ENCODE measurements at regions not wholly inside any gene's neighbourhood (a gene's known extent, or its start where the extent isn't known, plus 50 kb on each side); places are given as distances from the start of the nearest gene placed in this dataset.
A peak's percentile ranks its signal among the peaks of the same experiment; 100 is the strongest.

DNA sequence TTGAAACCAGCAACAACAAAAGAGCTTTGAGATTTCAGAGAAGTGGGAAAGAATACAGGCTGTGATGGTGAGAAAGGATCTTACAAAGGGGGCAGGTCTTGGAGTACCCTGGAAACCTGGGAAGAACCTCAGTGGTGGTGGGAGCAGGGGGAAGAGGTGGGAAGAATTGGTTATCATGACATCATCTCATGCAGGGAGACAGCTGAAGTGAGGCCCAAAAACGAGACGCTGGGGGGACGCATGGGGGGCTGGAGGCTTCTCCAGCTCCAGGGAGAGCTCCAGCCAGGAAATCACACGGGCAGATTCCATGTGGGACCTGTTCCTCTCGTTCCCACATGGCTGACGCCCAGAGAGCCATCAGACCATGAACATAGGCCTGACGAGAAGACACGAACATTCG is 177.3 kb upstream of the RNF32 start:
- H3K9me3 Mint-ChIP-seq: no peaks in the 10 kb centered on the region
- H3K27me3 Mint-ChIP-seq (ENCODE audit: low read depth in 2 of 2): peaks cover 7% of the 10 kb centered on the region in 2 donors

DNA sequence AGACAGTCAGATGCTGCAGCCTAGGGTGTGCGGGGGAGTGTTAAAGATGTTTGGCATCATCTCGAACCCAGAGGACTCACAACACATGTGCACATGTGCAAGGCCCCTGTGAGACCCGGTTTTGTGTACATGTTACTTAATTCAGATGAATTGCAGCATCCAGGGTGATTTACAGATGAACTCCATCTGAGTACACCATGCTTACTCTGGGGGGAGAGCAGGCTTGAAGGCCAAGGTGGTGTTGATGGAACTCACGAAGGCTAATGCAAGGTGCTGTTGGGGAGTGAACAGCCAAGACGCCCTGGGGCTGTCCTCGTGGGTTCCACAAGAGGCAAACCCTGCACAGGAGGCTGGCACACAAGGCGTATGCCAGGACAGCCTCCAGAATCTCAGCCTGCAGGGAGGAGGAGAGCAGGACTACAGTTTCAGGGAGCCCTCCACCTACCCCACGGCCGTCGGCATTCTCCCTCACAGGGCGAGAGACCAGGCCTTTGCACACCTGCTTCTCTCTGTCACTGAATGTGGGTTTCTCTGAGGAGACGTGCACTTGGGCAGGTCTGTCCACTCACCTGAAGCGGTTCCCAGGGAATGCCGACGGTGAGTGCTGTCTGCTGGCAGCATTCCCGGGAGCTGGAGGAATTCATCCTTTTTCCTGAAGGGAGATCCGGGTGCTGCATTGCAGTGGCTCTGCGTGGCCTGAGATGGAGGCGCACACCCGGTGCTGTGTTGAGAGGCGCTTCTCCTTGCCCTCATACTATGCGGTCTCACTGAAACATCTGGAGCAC is 178.5 kb upstream of the RNF32 start:
- Histone ChIP-seq H3K4me1 (ENCODE audit: control insufficient read depth, insufficient read depth, low read length) (no peaks in the 10 kb centered on the region), H3K27ac (ENCODE audit: low read length) (no peak overlapping the region), H3K4me3 (ENCODE audit: low read length) (no peak overlapping the region), H3K9me3 (ENCODE audit: control insufficient read depth, insufficient read depth, low read length) (no peaks in the 10 kb centered on the region), H3K36me3 (ENCODE audit: control insufficient read depth, insufficient read depth, low read length) (no peaks in the 10 kb centered on the region), H3K27me3 (ENCODE audit: control insufficient read depth, insufficient read depth, low read length) (no peaks in the 10 kb centered on the region)
- intact Hi-C loops (cut with micrococcal nuclease): loop anchor here (10.0 kb wide), 1 partner anchor 57 kb away; no protein-coding TSS in a partner anchor
- H3K4me3 Mint-ChIP-seq: no peak overlapping the region
- 85% methylated on average over 21 of the region's 22 CpGs for WGBS (ENCODE audit: insufficient coverage)
- H3K9me3 Mint-ChIP-seq: no peaks in the 10 kb centered on the region
- H3K4me1 Mint-ChIP-seq: no peaks in the 10 kb centered on the region
- TF ChIP-seq, protein P1, sequence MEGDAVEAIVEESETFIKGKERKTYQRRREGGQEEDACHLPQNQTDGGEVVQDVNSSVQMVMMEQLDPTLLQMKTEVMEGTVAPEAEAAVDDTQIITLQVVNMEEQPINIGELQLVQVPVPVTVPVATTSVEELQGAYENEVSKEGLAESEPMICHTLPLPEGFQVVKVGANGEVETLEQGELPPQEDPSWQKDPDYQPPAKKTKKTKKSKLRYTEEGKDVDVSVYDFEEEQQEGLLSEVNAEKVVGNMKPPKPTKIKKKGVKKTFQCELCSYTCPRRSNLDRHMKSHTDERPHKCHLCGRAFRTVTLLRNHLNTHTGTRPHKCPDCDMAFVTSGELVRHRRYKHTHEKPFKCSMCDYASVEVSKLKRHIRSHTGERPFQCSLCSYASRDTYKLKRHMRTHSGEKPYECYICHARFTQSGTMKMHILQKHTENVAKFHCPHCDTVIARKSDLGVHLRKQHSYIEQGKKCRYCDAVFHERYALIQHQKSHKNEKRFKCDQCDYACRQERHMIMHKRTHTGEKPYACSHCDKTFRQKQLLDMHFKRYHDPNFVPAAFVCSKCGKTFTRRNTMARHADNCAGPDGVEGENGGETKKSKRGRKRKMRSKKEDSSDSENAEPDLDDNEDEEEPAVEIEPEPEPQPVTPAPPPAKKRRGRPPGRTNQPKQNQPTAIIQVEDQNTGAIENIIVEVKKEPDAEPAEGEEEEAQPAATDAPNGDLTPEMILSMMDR (IDR thresholded peaks at IDR 0.05): no peak
- peak in 1 of 3 donors; percentile 18 for ATAC-seq
- peaks cover 7% of the 10 kb centered on the region in 2 donors for H3K27me3 Mint-ChIP-seq (ENCODE audit: low read depth in 2 of 2)
- H3K27ac Mint-ChIP-seq: no peak overlapping the region
- H3K36me3 Mint-ChIP-seq: no peaks in the 10 kb centered on the region
- DNase-seq: peak in 1 of 2 donors; percentile 5

More for the DNA sequence above, 177.3 kb upstream of the RNF32 start:
- Histone ChIP-seq H3K4me1 (ENCODE audit: control insufficient read depth, insufficient read depth, low read length) (no peaks in the 10 kb centered on the region), H3K27ac (ENCODE audit: low read length) (no peak overlapping the region), H3K36me3 (ENCODE audit: control insufficient read depth, insufficient read depth, low read length) (no peaks in the 10 kb centered on the region), H3K9me3 (ENCODE audit: control insufficient read depth, insufficient read depth, low read length) (no peaks in the 10 kb centered on the region), H3K4me3 (ENCODE audit: low read length) (no peak overlapping the region), H3K27me3 (ENCODE audit: control insufficient read depth, insufficient read depth, low read length) (no peaks in the 10 kb centered on the region)
- H3K36me3 Mint-ChIP-seq: no peaks in the 10 kb centered on the region
- TF ChIP-seq, protein P1 (IDR thresholded peaks at IDR 0.05): no peak
- H3K4me3 Mint-ChIP-seq: no peak overlapping the region
- intact Hi-C loops (cut with micrococcal nuclease): loop anchor here (10.0 kb wide), 1 partner anchor 58 kb away; no protein-coding TSS in a partner anchor
- 63% methylated on average over 9 of the region's 9 CpGs for WGBS (ENCODE audit: insufficient coverage)
- ATAC-seq (no peak), DNase-seq (no peak)
- H3K27ac Mint-ChIP-seq: no peak overlapping the region
- no peaks in the 10 kb centered on the region for H3K4me1 Mint-ChIP-seq

DNA sequence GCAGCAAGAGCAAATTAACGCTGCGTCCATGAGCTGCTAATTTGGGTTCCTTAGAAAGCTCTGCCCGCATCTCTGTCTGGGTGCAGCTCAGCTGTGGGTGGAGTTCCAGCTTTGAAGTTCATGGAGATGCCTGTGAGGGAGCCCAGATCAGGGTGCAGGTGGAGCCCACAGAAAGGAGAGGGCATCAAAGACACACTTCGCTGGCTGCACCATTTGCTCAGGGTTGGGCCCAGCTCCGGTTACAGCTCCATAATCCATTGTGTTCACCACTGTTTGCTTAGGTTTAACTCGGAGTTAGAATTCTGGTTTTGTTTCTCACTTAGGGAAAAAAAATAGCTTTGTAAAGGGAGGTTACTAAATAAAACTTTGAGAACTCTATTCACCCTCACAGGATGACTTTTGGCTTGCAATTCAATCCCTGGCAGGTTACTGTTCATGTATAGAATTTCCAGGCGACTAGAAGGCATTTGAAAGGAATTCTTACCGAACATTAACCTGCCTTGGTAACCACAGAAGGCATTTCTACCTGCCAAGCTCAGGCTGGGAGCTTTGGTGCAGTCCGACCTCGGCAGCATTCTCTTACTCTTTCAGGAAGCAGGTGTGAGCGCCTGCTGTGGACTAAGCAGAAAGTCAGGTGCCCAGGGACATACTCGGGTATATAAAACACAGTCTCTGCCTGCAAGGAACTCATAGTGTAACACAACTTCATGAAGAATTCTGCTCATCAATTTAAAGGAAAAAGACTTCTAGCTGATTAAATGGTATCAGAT is 179.5 kb upstream of the RNF32 start:
- no peak overlapping the region for H3K4me3 ChIP-seq (ENCODE audit: low read length)
- no peaks in the 10 kb centered on the region for H3K36me3 ChIP-seq (ENCODE audit: control insufficient read depth, insufficient read depth, low read length)
- 66% methylated on average over 11 of the region's 12 CpGs for WGBS (ENCODE audit: insufficient coverage)
- H3K9me3 ChIP-seq (ENCODE audit: control insufficient read depth, insufficient read depth, low read length): no peaks in the 10 kb centered on the region
- intact Hi-C loops (cut with micrococcal nuclease): loop anchor here (10.0 kb wide), 1 partner anchor 56 kb away; no protein-coding TSS in a partner anchor
- H3K9me3 Mint-ChIP-seq: no peaks in the 10 kb centered on the region
- H3K4me1 ChIP-seq (ENCODE audit: control insufficient read depth, insufficient read depth, low read length): no peaks in the 10 kb centered on the region
- no peak overlapping the region for H3K27ac ChIP-seq (ENCODE audit: low read length)
- ATAC-seq (no peak), DNase-seq (no peak)
- TF ChIP-seq, protein P1 (IDR thresholded peaks at IDR 0.05): no peak
- H3K36me3 Mint-ChIP-seq: no peaks in the 10 kb centered on the region
- H3K27me3 ChIP-seq (ENCODE audit: control insufficient read depth, insufficient read depth, low read length): no peaks in the 10 kb centered on the region
- no peak overlapping the region for H3K4me3 Mint-ChIP-seq
- H3K27me3 Mint-ChIP-seq (ENCODE audit: low read depth in 2 of 2): peaks cover 7 to 10% of the 10 kb centered on the region in 2 donors
- no peaks in the 10 kb centered on the region for H3K4me1 Mint-ChIP-seq
- no peak overlapping the region for H3K27ac Mint-ChIP-seq

Data from natural killer cell (primary cell).